ENCODE measurements at regions not wholly inside any gene's neighbourhood (a gene's known extent, or its start where the extent isn't known, plus 50 kb on each side); places are given as distances from the start of the nearest gene placed in this dataset.

GRCh38 chr5:91706785-91707520 lies 323.8 kb upstream of the ARRDC3 start:
- FAIRE-seq (no peak), DNase-seq (ENCODE audit: extremely low spot score, insufficient read length, low read depth) (no peak)

GRCh38 chr5:91703128-91703527 lies 320.0 kb upstream of the ARRDC3 start:
- no peak for DNase-seq (ENCODE audit: extremely low spot score, insufficient read length, low read depth)
- no peak for FAIRE-seq

- no peak for FAIRE-seq
Measured at GRCh38 chr5:91699429-91699828, 316.3 kb upstream of the ARRDC3 start.

GRCh38 chr5:91691592-91691991 lies 308.5 kb upstream of the ARRDC3 start:
- FAIRE-seq, result no peak
- DNase-seq (ENCODE audit: extremely low spot score, insufficient read length, low read depth), result no peak

More at GRCh38 chr5:91699429-91699828, 316.3 kb upstream of the ARRDC3 start:
- DNase-seq (ENCODE audit: extremely low spot score, insufficient read length, low read depth), result no peak

GRCh38 chr5:91690921-91691320 lies 307.8 kb upstream of the ARRDC3 start:
- no peak for DNase-seq (ENCODE audit: extremely low spot score, insufficient read length, low read depth)
- no peak for FAIRE-seq

GRCh38 chr5:91687430-91687829 lies 304.3 kb upstream of the ARRDC3 start:
- FAIRE-seq (no peak), DNase-seq (ENCODE audit: extremely low spot score, insufficient read length, low read depth) (no peak)

GRCh38 chr5:91684625-91685024 lies 301.5 kb upstream of the ARRDC3 start:
- no peak for FAIRE-seq

GRCh38 chr5:91670563-91670962 lies 287.4 kb upstream of the ARRDC3 start:
- no peak for DNase-seq (ENCODE audit: extremely low spot score, insufficient read length, low read depth)
- FAIRE-seq, result no peak

More at GRCh38 chr5:91684625-91685024, 301.5 kb upstream of the ARRDC3 start:
- no peak for DNase-seq (ENCODE audit: extremely low spot score, insufficient read length, low read depth)

- DNase-seq (ENCODE audit: extremely low spot score, insufficient read length, low read depth), result no peak
- no peak for FAIRE-seq
Measured at GRCh38 chr5:91670122-91670521, 287.0 kb upstream of the ARRDC3 start.

- FAIRE-seq, result no peak
- no peak for DNase-seq (ENCODE audit: extremely low spot score, insufficient read length, low read depth)
Measured at GRCh38 chr5:91668261-91668660, 285.1 kb upstream of the ARRDC3 start.

- DNase-seq (ENCODE audit: extremely low spot score, insufficient read length, low read depth) (no peak), FAIRE-seq (no peak)
Measured at GRCh38 chr5:91652678-91653077, 269.6 kb upstream of the ARRDC3 start.

- DNase-seq (ENCODE audit: extremely low spot score, insufficient read length, low read depth) (no peak), FAIRE-seq (no peak)
Measured at GRCh38 chr5:91651704-91652103, 268.6 kb upstream of the ARRDC3 start.

- DNase-seq (ENCODE audit: extremely low spot score, insufficient read length, low read depth), result no peak
- no peak for FAIRE-seq
Measured at GRCh38 chr5:91645347-91645746, 262.2 kb upstream of the ARRDC3 start.

GRCh38 chr5:91643797-91644196 lies 260.7 kb upstream of the ARRDC3 start:
- DNase-seq (ENCODE audit: extremely low spot score, insufficient read length, low read depth), result no peak
- no peak for FAIRE-seq

- FAIRE-seq, result no peak
- no peak for DNase-seq (ENCODE audit: extremely low spot score, insufficient read length, low read depth)
Measured at GRCh38 chr5:91642581-91642980, 259.5 kb upstream of the ARRDC3 start.

- DNase-seq (ENCODE audit: extremely low spot score, insufficient read length, low read depth), result no peak
- FAIRE-seq, result no peak
Measured at GRCh38 chr5:91641730-91642350, 258.7 kb upstream of the ARRDC3 start.

- no peak for DNase-seq (ENCODE audit: extremely low spot score, insufficient read length, low read depth)
- no peak for FAIRE-seq
Measured at GRCh38 chr5:91639744-91640143, 256.6 kb upstream of the ARRDC3 start.

- no peak for FAIRE-seq
- DNase-seq (ENCODE audit: extremely low spot score, insufficient read length, low read depth), result no peak
Measured at GRCh38 chr5:91638010-91638409, 254.9 kb upstream of the ARRDC3 start.

GRCh38 chr5:91635950-91636734 lies 253.0 kb upstream of the ARRDC3 start:
- DNase-seq (ENCODE audit: extremely low spot score, insufficient read length, low read depth), result no peak
- FAIRE-seq, result no peak

GRCh38 chr5:91632871-91633270 lies 249.8 kb upstream of the ARRDC3 start:
- DNase-seq (ENCODE audit: extremely low spot score, insufficient read length, low read depth) (no peak), FAIRE-seq (no peak)

GRCh38 chr5:91611746-91612145 lies 228.6 kb upstream of the ARRDC3 start:
- FAIRE-seq (no peak), DNase-seq (ENCODE audit: extremely low spot score, insufficient read length, low read depth) (no peak)
